GM19035 (cell line): ENCODE measurements at regions not wholly inside any gene's neighbourhood (a gene's known extent, or its start where the extent isn't known, plus 50 kb on each side); places are given as distances from the start of the nearest gene placed in this dataset.

Experiments used
- ATAC-seq: cut with Tn5 transposase; IDR thresholded peaks from one replicate; pipeline ENCODE4 v1.9.1; 2021; ENCODE audit not compliant: unreplicated experiment

GRCh38 chr10:106216085-106216484 is 948.4 kb downstream of the SORCS1 start:
- no peak for ATAC-seq

GRCh38 chr10:106214243-106214642 is 950.3 kb downstream of the SORCS1 start:
- no peak for ATAC-seq

GRCh38 chr10:106213493-106213892 is 951.0 kb downstream of the SORCS1 start:
- ATAC-seq = no peak

- ATAC-seq = no peak
Measured at GRCh38 chr10:106198275-106198674, 966.2 kb downstream of the SORCS1 start.

GRCh38 chr10:106189292-106189691 is 975.2 kb downstream of the SORCS1 start:
- peak; percentile 85 for ATAC-seq

GRCh38 chr10:106185951-106186350 is 978.6 kb downstream of the SORCS1 start:
- no peak for ATAC-seq

- no peak for ATAC-seq
Measured at GRCh38 chr10:106183041-106183440, 981.5 kb downstream of the SORCS1 start.

GRCh38 chr10:106182542-106182941 is 982.0 kb downstream of the SORCS1 start:
- ATAC-seq = no peak

- no peak for ATAC-seq
Measured at GRCh38 chr10:106181501-106181900, 983.0 kb downstream of the SORCS1 start.

GRCh38 chr10:106179430-106179829 is 985.1 kb downstream of the SORCS1 start:
- ATAC-seq = no peak

GRCh38 chr10:106175760-106176377 is 988.6 kb downstream of the SORCS1 start:
- ATAC-seq = no peak

GRCh38 chr10:106173838-106174237 is 990.7 kb downstream of the SORCS1 start:
- ATAC-seq = no peak

- ATAC-seq = no peak
Measured at GRCh38 chr10:106169241-106169640, 995.3 kb downstream of the SORCS1 start.

GRCh38 chr10:106167946-106168345 is 996.6 kb downstream of the SORCS1 start:
- ATAC-seq = no peak

GRCh38 chr10:106158241-106158640 is 1006.3 kb downstream of the SORCS1 start:
- ATAC-seq = no peak

- ATAC-seq = no peak
Measured at GRCh38 chr10:106147021-106147420, 1017.5 kb downstream of the SORCS1 start.

GRCh38 chr10:106139915-106140314 is 1024.6 kb downstream of the SORCS1 start:
- no peak for ATAC-seq

- no peak for ATAC-seq
Measured at GRCh38 chr10:106136175-106136574, 1028.3 kb downstream of the SORCS1 start.

GRCh38 chr10:106134326-106135000 is 1030.0 kb downstream of the SORCS1 start:
- ATAC-seq = no peak

GRCh38 chr10:106133451-106133850 is 1031.1 kb downstream of the SORCS1 start:
- no peak for ATAC-seq

- no peak for ATAC-seq
Measured at GRCh38 chr10:106132956-106133355, 1031.5 kb downstream of the SORCS1 start.

GRCh38 chr10:106114656-106115186 is 1049.8 kb downstream of the SORCS1 start:
- ATAC-seq = no peak

GRCh38 chr10:106111246-106111645 is 1053.3 kb downstream of the SORCS1 start:
- no peak for ATAC-seq
